ENCODE measurements at regions not wholly inside any gene's neighbourhood (a gene's known extent, or its start where the extent isn't known, plus 50 kb on each side); places are given as distances from the start of the nearest gene placed in this dataset.
"Not testable (repeated sequence)": the region's sequence is repeated elsewhere in the genome, so short reads cannot be mapped to it uniquely, and the experiment has no call there.

GRCh38 chr21:6483645-6484044 lies 4037.7 kb upstream of the TPTE start:
- H3K9me3 ChIP-seq (ENCODE audit: control insufficient read depth, low read length); H3K27ac ChIP-seq (ENCODE audit: low read length, poor library complexity, severe bottlenecking); H3K4me1 ChIP-seq (ENCODE audit: control insufficient read depth, insufficient read depth, low read depth, low read length); H2BK5ac ChIP-seq (ENCODE audit: low read depth, low read length, poor library complexity, severe bottlenecking); H2AFZ ChIP-seq (ENCODE audit: low read depth, low read length); H2AK5ac ChIP-seq (ENCODE audit: low read length, severe bottlenecking); H3K14ac ChIP-seq (ENCODE audit: low read length in 2 of 2); H3K23ac ChIP-seq (ENCODE audit: low read length in 2 of 2); H3K18ac ChIP-seq (ENCODE audit: low read depth in 1 of 2, low read length in 2 of 2); H3K27me3 ChIP-seq (ENCODE audit: control insufficient read depth in 1 of 2, insufficient read depth in 1 of 2, low read length in 2 of 2); H2BK15ac ChIP-seq (ENCODE audit: low read depth, poor library complexity, severe bottlenecking); H2BK12ac ChIP-seq (ENCODE audit: low read length in 2 of 2); H3K4me3 ChIP-seq (ENCODE audit: insufficient read depth in 1 of 2, low read depth in 1 of 2, low read length in 2 of 2); H3K79me1 ChIP-seq (replicated peaks; ENCODE audit: low read length, poor library complexity, severe bottlenecking); H3K36me3 ChIP-seq (ENCODE audit: control insufficient read depth in 1 of 2, insufficient read depth in 2 of 2, low read depth in 1 of 2, low read length in 2 of 2); H2BK120ac ChIP-seq (ENCODE audit: low read depth, low read length); DNase-seq; H4K8ac ChIP-seq (ENCODE audit: low read length); H4K91ac ChIP-seq (ENCODE audit: low read length); H3K4ac ChIP-seq (ENCODE audit: low read depth in 1 of 2, low read length in 2 of 2); H3K4me2 ChIP-seq (ENCODE audit: low read length, poor library complexity, severe bottlenecking); H3K9ac ChIP-seq (ENCODE audit: low read length): not testable (repeated sequence)
- no CpG with 5 or more reads among the region's 4 CpGs for WGBS

GRCh38 chr21:6486821-6487220 lies 4034.6 kb upstream of the TPTE start:
- not testable (repeated sequence) for H3K4ac ChIP-seq (ENCODE audit: low read depth in 1 of 2, low read length in 2 of 2); H4K91ac ChIP-seq (ENCODE audit: low read length); H2BK12ac ChIP-seq (ENCODE audit: low read length in 2 of 2); H2AFZ ChIP-seq (ENCODE audit: low read depth, low read length); H3K18ac ChIP-seq (ENCODE audit: low read depth in 1 of 2, low read length in 2 of 2); H3K4me3 ChIP-seq (ENCODE audit: insufficient read depth in 1 of 2, low read depth in 1 of 2, low read length in 2 of 2); H2BK15ac ChIP-seq (ENCODE audit: low read depth, poor library complexity, severe bottlenecking); H3K9ac ChIP-seq (ENCODE audit: low read length); H3K14ac ChIP-seq (ENCODE audit: low read length in 2 of 2); H3K27ac ChIP-seq (ENCODE audit: low read length, poor library complexity, severe bottlenecking); H3K27me3 ChIP-seq (ENCODE audit: control insufficient read depth in 1 of 2, insufficient read depth in 1 of 2, low read length in 2 of 2); H2BK5ac ChIP-seq (ENCODE audit: low read depth, low read length, poor library complexity, severe bottlenecking); H3K4me1 ChIP-seq (ENCODE audit: control insufficient read depth, insufficient read depth, low read depth, low read length); H3K23ac ChIP-seq (ENCODE audit: low read length in 2 of 2); DNase-seq; H3K79me1 ChIP-seq (replicated peaks; ENCODE audit: low read length, poor library complexity, severe bottlenecking); H2AK5ac ChIP-seq (ENCODE audit: low read length, severe bottlenecking); H3K36me3 ChIP-seq (ENCODE audit: control insufficient read depth in 1 of 2, insufficient read depth in 2 of 2, low read depth in 1 of 2, low read length in 2 of 2); H2BK120ac ChIP-seq (ENCODE audit: low read depth, low read length); H3K4me2 ChIP-seq (ENCODE audit: low read length, poor library complexity, severe bottlenecking); H4K8ac ChIP-seq (ENCODE audit: low read length); H3K9me3 ChIP-seq (ENCODE audit: control insufficient read depth, low read length)
- WGBS, result no CpG with 5 or more reads among the region's 26 CpGs

- not testable (repeated sequence) for H3K23ac ChIP-seq (ENCODE audit: low read length in 2 of 2); H2BK120ac ChIP-seq (ENCODE audit: low read depth, low read length); H4K8ac ChIP-seq (ENCODE audit: low read length); H3K27ac ChIP-seq (ENCODE audit: low read length, poor library complexity, severe bottlenecking); H3K4me1 ChIP-seq (ENCODE audit: control insufficient read depth, insufficient read depth, low read depth, low read length); DNase-seq; H3K9me3 ChIP-seq (ENCODE audit: control insufficient read depth, low read length); H2BK15ac ChIP-seq (ENCODE audit: low read depth, poor library complexity, severe bottlenecking); H3K4me3 ChIP-seq (ENCODE audit: insufficient read depth in 1 of 2, low read depth in 1 of 2, low read length in 2 of 2); H3K9ac ChIP-seq (ENCODE audit: low read length); H3K79me1 ChIP-seq (replicated peaks; ENCODE audit: low read length, poor library complexity, severe bottlenecking); H2BK5ac ChIP-seq (ENCODE audit: low read depth, low read length, poor library complexity, severe bottlenecking); H3K36me3 ChIP-seq (ENCODE audit: control insufficient read depth in 1 of 2, insufficient read depth in 2 of 2, low read depth in 1 of 2, low read length in 2 of 2); H2AFZ ChIP-seq (ENCODE audit: low read depth, low read length); H2AK5ac ChIP-seq (ENCODE audit: low read length, severe bottlenecking); H2BK12ac ChIP-seq (ENCODE audit: low read length in 2 of 2); H4K91ac ChIP-seq (ENCODE audit: low read length); H3K4ac ChIP-seq (ENCODE audit: low read depth in 1 of 2, low read length in 2 of 2); H3K14ac ChIP-seq (ENCODE audit: low read length in 2 of 2); H3K27me3 ChIP-seq (ENCODE audit: control insufficient read depth in 1 of 2, insufficient read depth in 1 of 2, low read length in 2 of 2); H3K18ac ChIP-seq (ENCODE audit: low read depth in 1 of 2, low read length in 2 of 2); H3K4me2 ChIP-seq (ENCODE audit: low read length, poor library complexity, severe bottlenecking)
- WGBS, result no CpG with 5 or more reads among the region's 8 CpGs
These were observed 4028.7 kb upstream of the TPTE start for GRCh38 chr21:6492691-6493090.

GRCh38 chr21:6493957-6494356 lies 4027.4 kb upstream of the TPTE start:
- H3K4me1 ChIP-seq (ENCODE audit: control insufficient read depth, insufficient read depth, low read depth, low read length); H3K4ac ChIP-seq (ENCODE audit: low read depth in 1 of 2, low read length in 2 of 2); H3K79me1 ChIP-seq (replicated peaks; ENCODE audit: low read length, poor library complexity, severe bottlenecking); H2BK120ac ChIP-seq (ENCODE audit: low read depth, low read length); DNase-seq; H3K27ac ChIP-seq (ENCODE audit: low read length, poor library complexity, severe bottlenecking); H2AK5ac ChIP-seq (ENCODE audit: low read length, severe bottlenecking); H3K4me2 ChIP-seq (ENCODE audit: low read length, poor library complexity, severe bottlenecking); H3K23ac ChIP-seq (ENCODE audit: low read length in 2 of 2); H4K91ac ChIP-seq (ENCODE audit: low read length); H2BK5ac ChIP-seq (ENCODE audit: low read depth, low read length, poor library complexity, severe bottlenecking); H2BK12ac ChIP-seq (ENCODE audit: low read length in 2 of 2); H3K27me3 ChIP-seq (ENCODE audit: control insufficient read depth in 1 of 2, insufficient read depth in 1 of 2, low read length in 2 of 2); H3K18ac ChIP-seq (ENCODE audit: low read depth in 1 of 2, low read length in 2 of 2); H3K36me3 ChIP-seq (ENCODE audit: control insufficient read depth in 1 of 2, insufficient read depth in 2 of 2, low read depth in 1 of 2, low read length in 2 of 2); H3K4me3 ChIP-seq (ENCODE audit: insufficient read depth in 1 of 2, low read depth in 1 of 2, low read length in 2 of 2); H3K9me3 ChIP-seq (ENCODE audit: control insufficient read depth, low read length); H3K9ac ChIP-seq (ENCODE audit: low read length); H3K14ac ChIP-seq (ENCODE audit: low read length in 2 of 2); H2BK15ac ChIP-seq (ENCODE audit: low read depth, poor library complexity, severe bottlenecking); H2AFZ ChIP-seq (ENCODE audit: low read depth, low read length); H4K8ac ChIP-seq (ENCODE audit: low read length): not testable (repeated sequence)
- WGBS, result no CpG with 5 or more reads among the region's 4 CpGs

Data from mesenchymal stem cell (in vitro differentiated cells and primary cell).